SK-N-SH (cell line): ENCODE measurements at regions not wholly inside any gene's neighbourhood (a gene's known extent, or its start where the extent isn't known, plus 50 kb on each side); places are given as distances from the start of the nearest gene placed in this dataset.

Experiments used
- EP300 ChIP-seq, 2 experiments: IDR thresholded peaks; 2 replicates each; pipeline versions ENCODE4 v1.4.0 to v1.6.1; 2012; ENCODE audit warnings: borderline replicate concordance in 1 of 2, low read depth in 1 of 2, low read length in 1 of 2
- MAX ChIP-seq: IDR thresholded peaks from 2 replicates; pipeline ENCODE4 v1.4.0; 2012; ENCODE audit warnings: low read depth
- MXI1 ChIP-seq: IDR thresholded peaks from 2 replicates; pipeline ENCODE4 v1.6.1; 2012; ENCODE audit warnings: mild to moderate bottlenecking, low read depth, low read length, improper control_type of control experiment
- RFX5 ChIP-seq: IDR thresholded peaks from 2 replicates; pipeline ENCODE4 v1.6.1; 2012; ENCODE audit warnings: mild to moderate bottlenecking, improper control_type of control experiment, low read length
- YY1 ChIP-seq: IDR thresholded peaks from 2 replicates; pipeline ENCODE4 v1.4.0; 2012; ENCODE audit warnings: low read depth, mild to moderate bottlenecking
- TF ChIP-seq, protein P1 (sequence below): fragments of 200-600 bp; sonication (generic); IDR thresholded peaks from 2 replicates; pipeline ENCODE4 v1.6.1; 2017; ENCODE audit warnings: antibody characterized with exemption, mild to moderate bottlenecking, moderate library complexity

GRCh38 chr17:83006515-83007455 lies 72.6 kb upstream of the METRNL start:
- TF ChIP-seq, protein P1, sequence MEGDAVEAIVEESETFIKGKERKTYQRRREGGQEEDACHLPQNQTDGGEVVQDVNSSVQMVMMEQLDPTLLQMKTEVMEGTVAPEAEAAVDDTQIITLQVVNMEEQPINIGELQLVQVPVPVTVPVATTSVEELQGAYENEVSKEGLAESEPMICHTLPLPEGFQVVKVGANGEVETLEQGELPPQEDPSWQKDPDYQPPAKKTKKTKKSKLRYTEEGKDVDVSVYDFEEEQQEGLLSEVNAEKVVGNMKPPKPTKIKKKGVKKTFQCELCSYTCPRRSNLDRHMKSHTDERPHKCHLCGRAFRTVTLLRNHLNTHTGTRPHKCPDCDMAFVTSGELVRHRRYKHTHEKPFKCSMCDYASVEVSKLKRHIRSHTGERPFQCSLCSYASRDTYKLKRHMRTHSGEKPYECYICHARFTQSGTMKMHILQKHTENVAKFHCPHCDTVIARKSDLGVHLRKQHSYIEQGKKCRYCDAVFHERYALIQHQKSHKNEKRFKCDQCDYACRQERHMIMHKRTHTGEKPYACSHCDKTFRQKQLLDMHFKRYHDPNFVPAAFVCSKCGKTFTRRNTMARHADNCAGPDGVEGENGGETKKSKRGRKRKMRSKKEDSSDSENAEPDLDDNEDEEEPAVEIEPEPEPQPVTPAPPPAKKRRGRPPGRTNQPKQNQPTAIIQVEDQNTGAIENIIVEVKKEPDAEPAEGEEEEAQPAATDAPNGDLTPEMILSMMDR, result no peak
- TF ChIP-seq MAX (no peak), RFX5 (no peak), EP300 (IDR thresholded peaks at IDR 0.05; ENCODE audit: borderline replicate concordance in 1 of 2, low read depth in 1 of 2, low read length in 1 of 2) (no peak), MXI1 (no peak), YY1 (no peak)
